Cardiac fibroblast (primary cell): ENCODE measurements at regions not wholly inside any gene's neighbourhood (a gene's known extent, or its start where the extent isn't known, plus 50 kb on each side); places are given as distances from the start of the nearest gene placed in this dataset.
A peak's percentile ranks its signal among the peaks of the same experiment; 100 is the strongest.

Experiments
- DNase-seq, 2 donors: peaks; one replicate each; pipeline versions ENCODE4 v3.0.0 to v3.0.0-alpha.2; 2010; ENCODE audit warnings: low read depth in 2 of 2
- H3K4me3 ChIP-seq, 2 donors: replicated peaks in 1 of 2; 1 replicate in 1 of 2; 2 replicates in 1 of 2; pipeline ENCODE4 v1.5.1; 2011; ENCODE audit warnings: low read depth in 2 of 2, low read length in 2 of 2, mild to moderate bottlenecking in 2 of 2, moderate library complexity in 1 of 2
- TF ChIP-seq, protein P1 (sequence below): IDR thresholded peaks from one replicate; pipeline ENCODE4 v1.5.1; 2011; ENCODE audit warnings: low read depth, mild to moderate bottlenecking, low read length, inconsistent platforms

DNA sequence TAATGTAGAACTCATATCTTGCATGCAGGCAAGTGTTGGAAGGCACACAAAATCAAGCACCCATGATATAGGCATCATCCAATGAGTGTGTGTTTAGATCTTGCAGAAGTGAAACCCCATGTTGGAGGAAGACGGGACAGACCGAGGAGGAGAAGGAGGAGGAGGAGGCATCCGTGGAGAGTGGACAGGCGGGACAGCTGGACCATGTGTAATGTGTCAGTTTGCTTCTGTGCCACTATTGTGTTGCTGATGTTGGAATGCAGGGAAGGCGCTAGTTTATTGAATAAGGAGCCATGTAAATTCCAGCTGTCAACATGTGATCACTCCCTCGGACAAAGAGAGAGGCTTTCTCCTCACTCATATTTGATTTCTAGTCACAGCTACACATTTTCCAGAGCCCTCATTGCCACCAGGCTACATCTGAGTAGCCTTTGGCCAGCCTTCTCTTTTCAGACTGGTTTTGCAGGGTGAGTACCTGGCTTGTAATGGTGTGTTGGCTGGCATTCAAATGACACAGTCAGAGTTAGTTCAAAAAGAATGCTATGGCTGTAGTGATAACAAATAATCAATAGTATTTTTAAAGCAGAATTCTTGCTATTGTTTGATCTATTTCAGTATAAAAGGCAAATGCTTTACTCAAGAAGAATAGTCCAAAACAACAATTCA lies 1037.6 kb upstream of the NR2F2 start:
- TF ChIP-seq, protein P1, sequence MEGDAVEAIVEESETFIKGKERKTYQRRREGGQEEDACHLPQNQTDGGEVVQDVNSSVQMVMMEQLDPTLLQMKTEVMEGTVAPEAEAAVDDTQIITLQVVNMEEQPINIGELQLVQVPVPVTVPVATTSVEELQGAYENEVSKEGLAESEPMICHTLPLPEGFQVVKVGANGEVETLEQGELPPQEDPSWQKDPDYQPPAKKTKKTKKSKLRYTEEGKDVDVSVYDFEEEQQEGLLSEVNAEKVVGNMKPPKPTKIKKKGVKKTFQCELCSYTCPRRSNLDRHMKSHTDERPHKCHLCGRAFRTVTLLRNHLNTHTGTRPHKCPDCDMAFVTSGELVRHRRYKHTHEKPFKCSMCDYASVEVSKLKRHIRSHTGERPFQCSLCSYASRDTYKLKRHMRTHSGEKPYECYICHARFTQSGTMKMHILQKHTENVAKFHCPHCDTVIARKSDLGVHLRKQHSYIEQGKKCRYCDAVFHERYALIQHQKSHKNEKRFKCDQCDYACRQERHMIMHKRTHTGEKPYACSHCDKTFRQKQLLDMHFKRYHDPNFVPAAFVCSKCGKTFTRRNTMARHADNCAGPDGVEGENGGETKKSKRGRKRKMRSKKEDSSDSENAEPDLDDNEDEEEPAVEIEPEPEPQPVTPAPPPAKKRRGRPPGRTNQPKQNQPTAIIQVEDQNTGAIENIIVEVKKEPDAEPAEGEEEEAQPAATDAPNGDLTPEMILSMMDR: no peak
- peak; percentile 36 to 45 for DNase-seq
- peak overlapping the region in 1 of 2 donors; percentile 1 for H3K4me3 ChIP-seq

DNA sequence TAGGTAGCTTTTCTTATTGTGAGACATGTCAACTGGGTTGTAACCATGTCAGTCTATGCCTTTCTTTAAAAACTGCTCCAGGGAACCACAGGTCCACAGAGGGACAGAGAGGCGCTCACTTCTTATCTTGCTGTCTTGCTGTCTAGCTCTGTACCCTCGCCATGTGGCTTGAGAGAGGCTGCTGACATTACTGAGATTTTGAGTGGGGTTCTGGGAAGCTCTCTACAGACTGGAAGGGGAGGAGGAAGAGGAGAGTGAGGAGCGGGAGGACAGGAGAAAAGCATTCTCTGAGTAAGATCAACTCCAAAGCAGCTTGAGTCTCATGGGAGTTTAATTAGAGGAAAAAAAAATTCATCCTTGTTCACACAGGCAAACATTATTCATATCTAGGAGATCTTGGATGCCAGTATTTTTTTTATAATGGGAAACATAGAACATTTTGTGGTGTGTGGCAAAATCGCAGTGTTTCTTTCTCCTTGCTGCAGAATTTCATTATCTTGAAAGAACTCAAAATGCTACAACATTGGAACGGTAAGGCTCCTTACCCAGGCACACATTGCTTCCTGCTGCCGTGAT lies 1037.0 kb upstream of the NR2F2 start:
- no peak overlapping the region for H3K4me3 ChIP-seq
- TF ChIP-seq, protein P1: no peak
- no peak for DNase-seq

DNA sequence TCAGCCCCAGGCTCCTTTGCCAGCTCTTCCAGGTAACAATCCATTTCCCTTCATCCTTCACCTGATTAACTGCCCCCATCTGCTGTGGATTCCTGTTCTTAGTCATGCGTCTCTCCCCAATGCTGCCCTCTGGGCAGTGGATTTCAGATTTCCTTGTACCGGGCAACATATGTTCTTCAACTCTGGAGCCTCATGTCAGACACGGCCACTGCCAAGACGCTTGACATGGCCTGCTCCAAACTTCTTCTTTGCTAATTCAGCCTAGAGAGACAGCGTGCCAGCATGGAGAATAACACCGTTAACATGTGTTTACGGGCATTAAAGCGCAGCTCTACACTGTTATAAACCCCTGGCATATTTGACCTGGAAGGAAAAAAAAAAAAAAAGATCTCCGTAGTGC lies 1035.1 kb upstream of the NR2F2 start:
- no peak for DNase-seq
- TF ChIP-seq, protein P1: no peak
- H3K4me3 ChIP-seq: no peak overlapping the region

DNA sequence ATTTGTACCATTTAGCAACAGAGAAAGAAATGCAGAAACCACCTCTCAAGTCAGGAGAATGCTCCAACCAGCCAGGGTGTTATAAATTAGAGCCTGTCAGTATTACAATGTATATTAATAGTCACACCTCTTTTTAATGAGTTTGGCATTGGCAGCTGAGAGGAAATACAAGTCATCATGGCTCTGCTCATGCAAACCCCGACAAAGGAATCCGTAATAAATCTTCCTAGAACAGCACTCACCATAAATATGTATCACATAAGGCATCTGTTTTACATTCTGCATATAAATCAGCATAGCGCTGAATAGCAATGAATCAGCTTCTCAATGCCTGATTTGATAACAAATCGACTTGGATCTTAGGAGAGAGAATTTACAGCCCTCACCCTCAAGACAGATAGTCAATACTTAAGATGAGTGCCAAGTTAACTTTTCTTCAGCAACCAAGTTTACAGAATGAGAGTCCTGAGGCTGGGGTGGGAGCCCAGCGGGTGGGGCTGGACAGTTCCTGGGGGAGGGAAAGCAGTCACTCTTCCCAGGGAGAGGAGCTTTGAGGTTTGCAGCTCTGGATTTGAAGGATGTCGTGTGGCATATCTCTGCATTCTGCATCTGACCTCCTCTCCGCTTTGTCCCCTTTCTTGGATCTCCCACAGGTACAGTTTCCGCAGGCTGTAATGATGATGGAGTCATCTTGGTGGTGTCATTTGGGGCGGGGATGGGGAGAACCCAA lies 1034.4 kb upstream of the NR2F2 start:
- TF ChIP-seq, protein P1: no peak
- DNase-seq: no peak
- H3K4me3 ChIP-seq: no peak overlapping the region

DNA sequence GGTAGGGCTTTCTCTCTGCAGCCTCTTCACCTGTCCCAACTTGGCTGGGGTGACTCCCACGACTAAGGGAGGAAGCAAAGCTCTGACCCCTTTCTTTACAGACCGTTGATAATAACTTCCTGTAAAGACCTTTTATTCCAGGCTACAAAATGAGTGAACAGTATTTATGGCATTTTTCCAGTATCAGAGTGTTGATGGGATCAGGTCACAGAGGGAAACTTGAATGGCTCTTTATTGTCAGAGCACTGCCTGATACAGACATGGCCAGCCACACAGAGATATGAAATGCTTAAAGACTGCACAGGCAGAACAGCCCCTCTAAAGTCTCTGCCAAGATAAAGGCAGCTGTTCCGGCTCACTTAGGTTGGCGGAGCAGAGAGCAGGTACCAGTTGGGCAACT lies 1033.9 kb upstream of the NR2F2 start:
- no peak overlapping the region for H3K4me3 ChIP-seq
- TF ChIP-seq, protein P1: no peak
- DNase-seq: no peak

DNA sequence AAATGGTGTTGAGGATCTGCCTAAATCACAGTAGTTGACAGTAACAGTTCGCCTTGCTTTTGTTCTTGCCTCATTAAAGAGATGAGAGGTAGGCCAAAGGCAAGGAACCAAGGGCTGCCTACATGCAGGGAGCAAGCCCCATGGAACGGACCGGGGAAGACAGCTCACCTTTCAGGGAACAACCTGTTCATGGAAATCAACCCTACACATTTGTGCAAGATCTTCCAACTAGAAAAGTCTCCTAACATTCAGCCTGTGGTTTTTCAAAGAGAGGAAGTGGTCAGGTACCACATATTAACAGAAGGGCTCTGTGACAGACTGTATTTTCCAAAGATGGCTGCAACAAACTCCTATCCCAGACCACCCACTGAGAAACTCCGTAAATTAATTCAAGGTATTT lies 1031.8 kb upstream of the NR2F2 start:
- no peak overlapping the region for H3K4me3 ChIP-seq
- DNase-seq: no peak
- TF ChIP-seq, protein P1: no peak
